NCI-H345 treated with DMSO at 0.1 percent for 48 hours (cell line): ENCODE measurements at regions not wholly inside any gene's neighbourhood (a gene's known extent, or its start where the extent isn't known, plus 50 kb on each side); places are given as distances from the start of the nearest gene placed in this dataset.

Experiments used
- DNase-seq: peaks from one replicate; lab custom pipeline; 2025; ENCODE audit not compliant: unreplicated experiment; lab: John Stamatoyannopoulos, UW

DNA sequence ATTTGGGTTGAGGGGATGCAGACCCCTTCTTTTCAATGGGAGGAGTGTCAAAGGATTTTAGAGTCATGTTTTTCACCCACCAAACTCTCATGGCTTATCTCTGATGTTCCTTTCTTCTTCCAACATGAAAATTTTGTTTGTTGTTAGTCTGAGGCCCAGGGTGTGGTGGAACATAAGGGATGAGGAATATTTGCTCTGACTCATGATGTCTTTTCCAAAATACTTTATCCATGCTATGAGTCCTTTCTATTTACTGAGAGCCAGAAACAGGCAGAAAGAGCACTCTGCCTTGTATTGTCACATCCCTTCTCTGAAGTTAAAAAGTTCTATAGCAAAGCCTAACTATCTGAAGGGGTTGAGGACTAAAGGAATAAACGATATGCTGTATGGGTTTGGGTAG is 61.6 kb upstream of the GYPA start:
- DNase-seq = no peak

DNA sequence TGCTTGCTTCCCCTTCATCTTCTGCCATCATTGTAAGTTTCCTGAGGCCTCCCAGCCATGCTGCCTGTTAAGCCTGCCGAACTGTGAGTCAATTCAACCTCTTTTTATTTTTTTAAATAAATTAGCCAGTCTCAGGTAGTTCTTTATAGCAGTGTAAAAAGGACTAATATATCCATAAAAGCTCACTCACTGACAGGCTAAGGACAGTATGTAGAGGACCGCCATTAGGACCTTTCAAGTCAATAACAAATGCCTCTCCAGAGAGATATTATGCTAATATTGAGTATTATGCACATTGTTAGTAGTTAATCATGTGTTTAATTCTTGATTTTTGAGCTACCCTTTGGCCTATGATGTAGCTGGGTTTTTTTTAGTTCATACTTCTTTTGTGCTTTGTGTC is 62.6 kb upstream of the GYPA start:
- no peak for DNase-seq

GRCh38 chr4:144204431-144204830 is 63.9 kb upstream of the GYPA start:
- no peak for DNase-seq

GRCh38 chr4:144206711-144207110 is 66.2 kb upstream of the GYPA start:
- no peak for DNase-seq

DNA sequence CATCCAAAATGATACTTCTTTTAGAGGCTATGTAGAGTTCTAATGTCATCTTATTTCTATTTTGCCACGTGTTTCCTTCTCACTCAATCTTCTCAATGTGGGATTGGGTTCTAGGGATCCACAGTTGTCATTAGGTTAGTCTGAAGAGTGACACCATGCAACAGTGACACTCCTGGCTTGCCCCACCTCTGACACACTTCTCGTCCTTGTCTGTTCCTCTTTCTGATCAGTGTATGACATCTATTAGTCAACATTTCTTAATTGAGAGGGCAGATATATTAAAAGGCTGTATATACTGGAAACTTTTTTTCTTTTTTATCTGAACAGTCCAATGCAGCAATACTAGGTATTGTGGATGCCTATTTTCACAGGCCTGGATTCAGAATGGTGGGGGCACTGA is 67.6 kb upstream of the GYPA start:
- no peak for DNase-seq

DNA sequence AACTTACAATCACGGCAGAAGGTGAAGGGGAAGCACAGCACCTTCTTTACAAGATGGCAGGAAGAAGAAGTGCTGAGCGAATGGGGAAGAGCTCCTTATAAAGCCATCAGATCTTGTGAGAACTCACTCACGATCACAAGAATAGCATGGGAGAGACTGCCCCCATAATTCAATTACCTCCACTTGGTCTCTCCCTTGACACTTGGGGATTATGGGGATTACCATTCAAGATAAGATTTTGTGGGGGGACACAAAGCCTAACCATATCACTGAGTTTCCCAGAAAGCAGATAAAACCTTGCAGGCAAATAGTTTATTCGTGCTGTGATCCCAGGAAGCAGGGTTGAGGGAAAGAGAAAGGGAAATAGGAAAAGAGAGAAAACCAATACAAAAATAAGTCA is 69.0 kb upstream of the GYPA start:
- no peak for DNase-seq

DNA sequence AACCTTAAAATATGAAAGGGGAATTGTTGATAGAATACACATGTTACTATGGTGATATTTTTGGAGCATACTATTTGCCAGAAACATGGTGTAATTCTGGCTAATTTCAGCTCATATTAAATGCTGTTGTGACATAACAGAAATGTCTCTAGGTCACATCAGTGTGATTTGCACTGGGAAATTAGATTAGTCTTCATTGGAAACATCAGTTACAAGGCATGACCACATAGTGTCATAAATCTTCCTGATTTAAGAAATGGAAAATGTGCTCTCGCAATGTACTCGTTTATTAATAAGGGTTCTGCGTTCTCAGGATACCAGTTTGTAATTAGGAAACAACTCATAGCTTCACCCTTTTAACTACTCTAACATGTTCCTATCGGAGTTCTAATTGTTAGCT is 72.9 kb upstream of the GYPA start:
- no peak for DNase-seq

GRCh38 chr4:144223149-144223548 is 82.6 kb upstream of the GYPA start:
- no peak for DNase-seq

GRCh38 chr4:144223661-144224060 is 83.1 kb upstream of the GYPA start:
- no peak for DNase-seq

GRCh38 chr4:144259285-144259684 is 118.8 kb upstream of the GYPA start:
- DNase-seq = no peak

- DNase-seq = peak; percentile 23
Measured at GRCh38 chr4:144267084-144267483, 126.6 kb upstream of the GYPA start.

DNA sequence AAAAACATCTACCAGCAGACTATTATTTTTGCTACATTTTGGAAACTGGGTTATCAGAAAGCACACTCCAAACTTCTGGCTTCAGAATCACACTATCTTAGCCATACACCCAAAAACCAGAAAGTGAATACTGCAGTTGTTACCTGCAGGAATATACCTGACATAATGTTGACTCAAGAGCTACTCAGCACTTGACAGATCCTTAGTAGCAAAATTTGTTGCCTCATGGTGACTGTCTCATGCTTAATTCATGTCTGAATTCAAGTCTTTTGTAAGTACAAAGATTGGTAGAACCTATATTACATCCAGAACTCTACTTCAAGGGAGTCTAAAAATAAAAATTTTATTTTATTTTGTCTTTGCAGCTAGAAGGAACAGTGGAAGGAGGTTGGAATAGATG is 140.2 kb upstream of the GYPA start:
- DNase-seq = no peak

- no peak for DNase-seq
Measured at GRCh38 chr4:144283526-144283925, 143.0 kb upstream of the GYPA start.

DNA sequence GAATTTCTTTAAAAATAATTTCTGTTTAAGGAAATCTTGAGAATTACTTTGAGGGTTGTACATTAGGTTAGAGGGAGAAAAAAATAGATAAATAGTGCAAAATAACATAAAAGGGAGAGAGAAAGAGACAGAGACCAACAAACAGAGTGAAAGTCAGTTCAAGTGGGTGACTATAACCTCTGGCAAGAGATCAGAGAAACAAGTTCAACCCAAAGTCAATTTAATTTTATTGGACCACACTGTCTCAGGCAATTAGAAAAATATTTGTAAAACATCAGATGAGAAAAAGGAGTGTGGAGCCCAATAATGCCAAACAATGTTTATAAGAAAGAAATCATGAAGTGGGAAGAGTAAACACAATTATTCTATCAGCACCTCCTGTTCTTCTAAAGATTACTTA is 143.5 kb upstream of the GYPA start:
- DNase-seq = no peak

GRCh38 chr4:144288011-144288903 is 147.7 kb upstream of the GYPA start:
- no peak for DNase-seq

GRCh38 chr4:144289667-144290428 is 149.3 kb upstream of the GYPA start:
- DNase-seq = no peak

- no peak for DNase-seq
Measured at GRCh38 chr4:144291164-144291563, 150.6 kb upstream of the GYPA start.

DNA sequence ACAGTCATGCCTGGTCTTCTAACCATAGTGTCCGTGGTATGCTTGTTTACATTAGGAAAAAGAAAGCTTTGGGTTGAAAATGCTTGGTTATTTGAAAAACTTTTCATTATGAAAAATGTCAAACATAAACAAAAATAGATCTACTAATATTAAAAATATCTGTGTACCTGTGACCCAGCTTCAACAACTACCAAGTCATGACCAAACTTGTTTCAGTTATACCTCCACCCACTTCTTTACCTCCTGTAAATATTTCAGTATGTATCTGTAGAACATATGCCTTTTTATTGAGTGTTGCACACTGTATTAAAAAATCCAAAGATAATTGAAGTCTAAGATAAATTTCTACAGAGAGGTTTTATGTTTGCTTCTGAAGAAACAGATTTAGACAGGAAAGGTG is 153.7 kb upstream of the GYPA start:
- DNase-seq = no peak

- DNase-seq = no peak
Measured at GRCh38 chr4:144295286-144295995, 154.9 kb upstream of the GYPA start.

- no peak for DNase-seq
Measured at GRCh38 chr4:144296941-144297340, 156.4 kb upstream of the GYPA start.

DNA sequence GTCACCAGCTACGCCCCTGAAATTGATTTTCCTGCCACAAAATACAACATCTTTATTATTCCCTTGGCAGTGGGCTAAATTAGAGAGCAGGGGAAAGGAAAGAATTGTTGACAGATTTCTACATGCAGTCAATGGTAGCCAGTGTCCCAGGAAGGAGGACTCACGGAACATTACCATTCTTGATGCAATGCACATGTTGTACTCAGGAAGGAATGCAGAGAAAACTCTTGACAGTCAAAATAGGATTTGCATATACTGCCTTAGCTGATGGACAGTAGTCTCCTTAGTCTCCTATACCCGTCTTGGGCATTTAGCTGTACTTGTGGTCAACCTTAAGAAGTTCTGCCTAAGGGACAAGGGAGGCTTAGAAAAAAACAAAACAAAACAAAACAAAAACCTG is 158.0 kb upstream of the GYPA start:
- no peak for DNase-seq

- no peak for DNase-seq
Measured at GRCh38 chr4:144300616-144301015, 160.1 kb upstream of the GYPA start.
